ENCODE measurements at regions not wholly inside any gene's neighbourhood (a gene's known extent, or its start where the extent isn't known, plus 50 kb on each side); places are given as distances from the start of the nearest gene placed in this dataset.

GRCh38 chr2:217325251-217325650 lies 465.4 kb upstream of the TNP1 start:
- TF ChIP-seq EZH2phosphoT487 (conservative IDR thresholded peaks at IDR 0.05; ENCODE audit: low read length): no peak
- no peaks in the 10 kb centered on the region for H3K9me2 ChIP-seq (replicated peaks; ENCODE audit: insufficient read depth, low read length)
- H3K4me3 ChIP-seq (ENCODE audit: insufficient read depth, low read length, poor library complexity, severe bottlenecking): no peak overlapping the region
- no peaks in the 10 kb centered on the region for H3K9me3 ChIP-seq (ENCODE audit: insufficient read depth, low read length)
- H3K79me2 ChIP-seq (ENCODE audit: insufficient read depth, low read length): no peaks in the 10 kb centered on the region
- H3K9ac ChIP-seq (ENCODE audit: low read length): no peak overlapping the region
- H3K36me3 ChIP-seq (ENCODE audit: low read length): no peaks in the 10 kb centered on the region
- H3F3A ChIP-seq (ENCODE audit: insufficient read depth): no peaks in the 10 kb centered on the region
- no peak overlapping the region for H2AFZ ChIP-seq (ENCODE audit: low read depth, low read length, severe bottlenecking)
- no peaks in the 10 kb centered on the region for H4K20me1 ChIP-seq (ENCODE audit: low read depth, low read length)
- no peaks in the 10 kb centered on the region for H3K27me3 ChIP-seq (ENCODE audit: low read length)
- H3K27ac ChIP-seq (ENCODE audit: low read depth, low read length): no peak overlapping the region
- no peak overlapping the region for H3K4me2 ChIP-seq (ENCODE audit: low read depth, low read length, poor library complexity, severe bottlenecking)

GRCh38 chr2:217316743-217317142 lies 456.9 kb upstream of the TNP1 start:
- no peaks in the 10 kb centered on the region for H3K9me3 ChIP-seq (ENCODE audit: insufficient read depth, low read length)
- no peak overlapping the region for H3K4me2 ChIP-seq (ENCODE audit: low read depth, low read length, poor library complexity, severe bottlenecking)
- H3K36me3 ChIP-seq (ENCODE audit: low read length): no peaks in the 10 kb centered on the region
- H3K9ac ChIP-seq (ENCODE audit: low read length): no peak overlapping the region
- H4K20me1 ChIP-seq (ENCODE audit: low read depth, low read length): no peaks in the 10 kb centered on the region
- H3K4me3 ChIP-seq (ENCODE audit: insufficient read depth, low read length, poor library complexity, severe bottlenecking): no peak overlapping the region
- no peaks in the 10 kb centered on the region for H3K9me2 ChIP-seq (replicated peaks; ENCODE audit: insufficient read depth, low read length)
- H3K79me2 ChIP-seq (ENCODE audit: insufficient read depth, low read length): no peaks in the 10 kb centered on the region
- TF ChIP-seq EZH2phosphoT487 (conservative IDR thresholded peaks at IDR 0.05; ENCODE audit: low read length) (no peak), CTCF (IDR thresholded peaks at IDR 0.05; ENCODE audit: insufficient read depth, low read length, poor library complexity, severe bottlenecking) (no peak)
- no peaks in the 10 kb centered on the region for H3F3A ChIP-seq (ENCODE audit: insufficient read depth)
- no peak overlapping the region for H2AFZ ChIP-seq (ENCODE audit: low read depth, low read length, severe bottlenecking)
- no peak overlapping the region for H3K27ac ChIP-seq (ENCODE audit: low read depth, low read length)
- no peaks in the 10 kb centered on the region for H3K27me3 ChIP-seq (ENCODE audit: low read length)

GRCh38 chr2:217314021-217314460 lies 454.2 kb upstream of the TNP1 start:
- Histone ChIP-seq H3F3A (ENCODE audit: insufficient read depth) (no peaks in the 10 kb centered on the region), H3K4me3 (ENCODE audit: insufficient read depth, low read length, poor library complexity, severe bottlenecking) (no peak overlapping the region), H3K27me3 (ENCODE audit: low read length) (no peaks in the 10 kb centered on the region), H3K9me3 (ENCODE audit: insufficient read depth, low read length) (no peaks in the 10 kb centered on the region), H3K27ac (ENCODE audit: low read depth, low read length) (no peak overlapping the region), H4K20me1 (ENCODE audit: low read depth, low read length) (no peaks in the 10 kb centered on the region), H3K36me3 (ENCODE audit: low read length) (no peaks in the 10 kb centered on the region), H2AFZ (ENCODE audit: low read depth, low read length, severe bottlenecking) (no peak overlapping the region), H3K79me2 (ENCODE audit: insufficient read depth, low read length) (no peaks in the 10 kb centered on the region), H3K4me2 (ENCODE audit: low read depth, low read length, poor library complexity, severe bottlenecking) (no peak overlapping the region), H3K9me2 (replicated peaks; ENCODE audit: insufficient read depth, low read length) (no peaks in the 10 kb centered on the region), H3K9ac (ENCODE audit: low read length) (no peak overlapping the region)
- no peak for TF ChIP-seq EZH2phosphoT487 (conservative IDR thresholded peaks at IDR 0.05; ENCODE audit: low read length)
- no peak for TF ChIP-seq CTCF (IDR thresholded peaks at IDR 0.05; ENCODE audit: insufficient read depth, low read length, poor library complexity, severe bottlenecking)

- Histone ChIP-seq H2AFZ (ENCODE audit: low read depth, low read length, severe bottlenecking) (no peak overlapping the region), H3F3A (ENCODE audit: insufficient read depth) (no peaks in the 10 kb centered on the region), H3K4me2 (ENCODE audit: low read depth, low read length, poor library complexity, severe bottlenecking) (no peak overlapping the region), H3K27me3 (ENCODE audit: low read length) (no peaks in the 10 kb centered on the region), H3K9me3 (ENCODE audit: insufficient read depth, low read length) (no peaks in the 10 kb centered on the region), H3K36me3 (ENCODE audit: low read length) (no peaks in the 10 kb centered on the region), H3K9me2 (replicated peaks; ENCODE audit: insufficient read depth, low read length) (no peaks in the 10 kb centered on the region), H3K79me2 (ENCODE audit: insufficient read depth, low read length) (no peaks in the 10 kb centered on the region), H3K27ac (ENCODE audit: low read depth, low read length) (no peak overlapping the region), H4K20me1 (ENCODE audit: low read depth, low read length) (no peaks in the 10 kb centered on the region), H3K4me3 (ENCODE audit: insufficient read depth, low read length, poor library complexity, severe bottlenecking) (no peak overlapping the region), H3K9ac (ENCODE audit: low read length) (no peak overlapping the region)
- TF ChIP-seq EZH2phosphoT487 (conservative IDR thresholded peaks at IDR 0.05; ENCODE audit: low read length) (no peak), CTCF (IDR thresholded peaks at IDR 0.05; ENCODE audit: insufficient read depth, low read length, poor library complexity, severe bottlenecking) (no peak)
Measured at GRCh38 chr2:217313386-217313785, 453.5 kb upstream of the TNP1 start.

Measured in SU-DHL-6 (cell line).